ENCODE measurements at regions not wholly inside any gene's neighbourhood (a gene's known extent, or its start where the extent isn't known, plus 50 kb on each side); places are given as distances from the start of the nearest gene placed in this dataset.

GRCh38 chr13:61838568-61838967, 422.9 kb upstream of the PCDH20 start:
- H3K36me3 ChIP-seq (ENCODE audit: insufficient read depth) = no peaks in the 10 kb centered on the region
- H3K79me2 ChIP-seq (replicated peaks; ENCODE audit: insufficient read depth) = no peaks in the 10 kb centered on the region
- no peak for ATAC-seq
- no peak overlapping the region for H3K4me3 ChIP-seq
- Mint-ChIP-seq H3K4me3 (no peak overlapping the region), H3K9me3 (no peaks in the 10 kb centered on the region), H3K27me3 (ENCODE audit: insufficient read depth, low read depth, poor library complexity) (no peaks in the 10 kb centered on the region), H3K4me1 (no peaks in the 10 kb centered on the region), H3K27ac (no peak overlapping the region), H3K36me3 (ENCODE audit: low read depth) (no peaks in the 10 kb centered on the region)
- H3K4me1 ChIP-seq (ENCODE audit: insufficient read depth) = no peaks in the 10 kb centered on the region
- no peaks in the 10 kb centered on the region for H3K9me2 ChIP-seq (ENCODE audit: insufficient read depth)
- no peaks in the 10 kb centered on the region for H3K27me3 ChIP-seq (ENCODE audit: insufficient read depth)
- H4K20me1 ChIP-seq (replicated peaks; ENCODE audit: insufficient read depth) = no peaks in the 10 kb centered on the region
- H3K4me2 ChIP-seq = no peak overlapping the region
- no peak overlapping the region for H2AFZ ChIP-seq
- H3K27ac ChIP-seq (ENCODE audit: low read depth) = no peak overlapping the region
- no peak for TF ChIP-seq JUNB (IDR thresholded peaks at IDR 0.05; ENCODE audit: unreplicated experiment)
- TF ChIP-seq EZH2 (IDR thresholded peaks at IDR 0.05; ENCODE audit: low read depth, unreplicated experiment) = no peak
- TF ChIP-seq ZNF462 (CRISPR knock-in tag; IDR thresholded peaks at IDR 0.05) = no peak
- no peak for TF ChIP-seq CTCF (conservative IDR thresholded peaks at IDR 0.05; ENCODE audit: low read depth in 2 of 2)
- no peak for TF ChIP-seq STAT1 (IDR thresholded peaks at IDR 0.05; ENCODE audit: unreplicated experiment)
- TF ChIP-seq NANOG (IDR thresholded peaks at IDR 0.05; ENCODE audit: borderline replicate concordance) = no peak
- no peak for TF ChIP-seq EZH2phosphoT487 (IDR thresholded peaks at IDR 0.05; ENCODE audit: unreplicated experiment)
- no peak for TF ChIP-seq ETS1 (IDR thresholded peaks at IDR 0.05)
- no peak for TF ChIP-seq CREB1 (CRISPR knock-in tag; IDR thresholded peaks at IDR 0.05; ENCODE audit: low read depth)
- no peak for TF ChIP-seq ZNF114 (CRISPR knock-in tag; IDR thresholded peaks at IDR 0.05)
- TF ChIP-seq POLR2AphosphoS5 (IDR thresholded peaks at IDR 0.05; ENCODE audit: low read depth) = no peak
- TF ChIP-seq ZNF331 (CRISPR knock-in tag; IDR thresholded peaks at IDR 0.05; ENCODE audit: low read depth) = no peak
- TF ChIP-seq REST (IDR thresholded peaks at IDR 0.05; ENCODE audit: unreplicated experiment) = no peak
- no peak for DNase-seq (ENCODE audit: low spot score)
- no peaks in the 10 kb centered on the region for H3F3A ChIP-seq (replicated peaks; ENCODE audit: low read depth)

Data from GM23338 (cell line).